K562 (cell line): ENCODE measurements at regions not wholly inside any gene's neighbourhood (a gene's known extent, or its start where the extent isn't known, plus 50 kb on each side); places are given as distances from the start of the nearest gene placed in this dataset.

Experiments
- ATAC-seq: fragments of 200-7000 bp; cut with Tn5 transposase; 3 replicates; pipeline ENCODE4 v1.9.1; 2020; ENCODE audit warnings: moderate library complexity
- BruUV-seq: library from RNA; stranded (reverse); fragments of 400-500 nt; replicated peaks from 2 replicates; lab custom pipeline; 2021; lab: Mats Ljungman, UMichigan
- CTCF ChIA-PET: fragments of 300-600 bp; formaldehyde crosslinking; extraction: SDS; loops from one replicate; lab custom pipeline; 2021; ENCODE audit warnings: low intra/inter-chr PET ratio; lab: Yijun Ruan, JAX
- POLR2A ChIA-PET: fragments of 300-600, 350-650 bp; sonication (Branson Sonifier 250); formaldehyde crosslinking; extraction: SDS; loops from one replicate; lab custom pipeline; 2021; ENCODE audit warnings: antibody characterized with exemption, inconsistent platforms; lab: Yijun Ruan, JAX
- DNase-seq, 4 experiments: peaks; one replicate each; pipeline versions ENCODE4 v3.0.0 to v3.0.0-alpha.2; 2011 to 2018; ENCODE audit warnings: low spot score in 3 of 4, mixed read lengths in 3 of 4; ENCODE audit errors: extremely low read depth in 1 of 4
- FAIRE-seq: peaks from 2 replicates; lab custom pipeline; 2011; peaks lifted over from hg19 to GRCh38; lab: Jason Lieb, UNC
- H2AFZ ChIP-seq: 2 replicates; pipeline ENCODE4 v1.6.0; 2011; ENCODE audit warnings: low read depth, low read length, control low read depth, inconsistent platforms
- H3K27ac ChIP-seq: fragments of 200-600 bp; 3 replicates; pipeline ENCODE4 v1.8.0; 2011; ENCODE audit warnings: low read depth, mild to moderate bottlenecking, control low read depth, inconsistent platforms, low read length, moderate library complexity, mixed read lengths; ENCODE audit errors: extremely low read depth
- H3K27me3 ChIP-seq, 2 experiments: fragments of 300-600 bp in 1 of 2; 2 replicates in 1 of 2; 3 replicates in 1 of 2; pipeline versions ENCODE4 v1.6.0 to v1.8.0; 2011; ENCODE audit warnings: inconsistent platforms in 2 of 2, low read length in 2 of 2, mild to moderate bottlenecking in 1 of 2, mixed read lengths in 1 of 2, moderate library complexity in 1 of 2; ENCODE audit not compliant: control insufficient read depth in 2 of 2, insufficient read depth in 2 of 2
- H3K36me3 ChIP-seq: fragments of 300-600 bp; 3 replicates; pipeline ENCODE4 v1.8.0; 2011; ENCODE audit warnings: mild to moderate bottlenecking, low read length, inconsistent platforms; ENCODE audit not compliant: control insufficient read depth, insufficient read depth
- H3K4me1 ChIP-seq, 2 experiments: fragments of 200-600 bp in 1 of 2; replicated peaks in 1 of 2; 2 replicates in 1 of 2; 3 replicates in 1 of 2; pipeline versions ENCODE4 v1.5.1 to v1.8.0; 2011; ENCODE audit warnings: inconsistent platforms in 2 of 2, low read length in 2 of 2, mild to moderate bottlenecking in 1 of 2, mixed read lengths in 1 of 2, moderate library complexity in 1 of 2; ENCODE audit not compliant: control insufficient read depth in 2 of 2, insufficient read depth in 2 of 2
- H3K4me2 ChIP-seq: 2 replicates; pipeline ENCODE4 v1.6.1; 2011; ENCODE audit warnings: low read length, control low read depth, inconsistent platforms, mixed read lengths; ENCODE audit not compliant: insufficient read depth
- H3K4me3 ChIP-seq: fragments of 200-600 bp; sonication (generic), shearing (Covaris generic); 2 replicates; pipeline ENCODE4 v1.5.1; 2016; ENCODE audit warnings: control low read depth, inconsistent platforms
- H3K79me2 ChIP-seq: fragments of 200-600 bp; 3 replicates; pipeline ENCODE4 v1.8.0; 2011; ENCODE audit warnings: low read length, inconsistent platforms; ENCODE audit not compliant: control insufficient read depth, insufficient read depth
- H3K9ac ChIP-seq, 2 experiments: 2 replicates each; pipeline versions ENCODE4 v1.6.0 to v1.6.1; 2011; ENCODE audit warnings: low read depth in 2 of 2, low read length in 2 of 2, control low read depth in 1 of 2, inconsistent platforms in 1 of 2, mild to moderate bottlenecking in 1 of 2, mixed read lengths in 1 of 2; ENCODE audit not compliant: insufficient read depth in 1 of 2
- H3K9me1 ChIP-seq: one replicate; pipeline ENCODE4 v1.6.0; 2011; ENCODE audit warnings: inconsistent platforms, mild to moderate bottlenecking, low read length, moderate library complexity; ENCODE audit not compliant: control insufficient read depth, insufficient read depth
- H3K9me3 ChIP-seq: replicated peaks from 2 replicates; pipeline ENCODE4 v1.5.1; 2011; ENCODE audit warnings: low read depth, low read length, inconsistent platforms; ENCODE audit not compliant: control insufficient read depth, insufficient read depth
- H4K20me1 ChIP-seq: replicated peaks from 2 replicates; pipeline ENCODE4 v1.6.1; 2011; ENCODE audit warnings: low read length, inconsistent platforms, mixed read lengths; ENCODE audit not compliant: control insufficient read depth, insufficient read depth
- CBFB ChIP-seq: sonication (generic); formaldehyde crosslinking; IDR thresholded peaks from 2 replicates; pipeline ENCODE4 v1.4.0; 2020; ENCODE audit warnings: mild to moderate bottlenecking, missing genetic modification reagents
- MAFG ChIP-seq: fragments of 450-650 bp; conservative IDR thresholded peaks from 2 replicates; pipeline ENCODE4 v1.6.1; 2016; ENCODE audit warnings: missing genetic modification characterization, missing compliant biosample characterization
- MAZ ChIP-seq, 2 experiments: fragments of 450-650 bp in 1 of 2; sonication (generic) in 1 of 2; formaldehyde crosslinking; IDR thresholded peaks in 1 of 2; conservative IDR thresholded peaks in 1 of 2; 2 replicates each; pipeline versions ENCODE4 v1.4.0 to v1.5.0; 2020; ENCODE audit warnings: mild to moderate bottlenecking in 1 of 2, missing genetic modification reagents in 1 of 2
- ZNF146 ChIP-seq: IDR thresholded peaks from one replicate; pipeline ENCODE4 v1.6.1; 2018; ENCODE audit warnings: missing compliant biosample characterization; ENCODE audit not compliant: unreplicated experiment
- ZNF518B ChIP-seq: fragments of 250-450 bp; sonication (Bioruptor Pico); IDR thresholded peaks from 2 replicates; pipeline ENCODE4 v1.5.0; 2021; ENCODE audit warnings: mild to moderate bottlenecking, moderate library complexity
- ZSCAN29 ChIP-seq: fragments of 450-650 bp; IDR thresholded peaks from 2 replicates; pipeline ENCODE4 v1.6.1; 2017
- WGBS: fragments of 100-300 bp; shearing (Covaris generic); methylation state at CpG from one replicate; pipeline ENCODE4 v1.1.6; 2016; ENCODE audit warnings: low coverage, mixed read lengths; ENCODE audit not compliant: insufficient coverage; ENCODE audit errors: missing lambda C conversion rate; 5-methylcytosine and 5-hydroxymethylcytosine counted together
- in situ Hi-C: fragments of 300-500 bp; cut with MboI; formaldehyde crosslinking; loops from 4 replicates; pipeline ENCODE4 v1.15.0; 2018; ENCODE audit warnings: inconsistent platforms, mixed read lengths
- intact Hi-C: fragments of 100-400 bp; cut with micrococcal nuclease; formaldehyde crosslinking; loops from 2 replicates; pipeline ENCODE4 v1.14.2; 2022

- WGBS = 3% methylated on average over 5 of the region's 5 CpGs
- intact Hi-C loops = loop anchor here (1.0 kb wide), 1 partner anchor 263 kb away; no protein-coding TSS in a partner anchor
- no peak overlapping the region for H3K9ac ChIP-seq
- in situ Hi-C loops = no loop called here
- DNase-seq (no peak), ATAC-seq (no peak), FAIRE-seq (no peak)
- H3K9me1 ChIP-seq = no peaks in the 10 kb centered on the region
- BruUV-seq = no TSS peak
- H3K27me3 ChIP-seq = peaks cover 28 to 90% of the 10 kb centered on the region in 2 experiments; a peak in 4 of 5 replicates
- no peak overlapping the region for H3K27ac ChIP-seq
- H3K79me2 ChIP-seq = no peaks in the 10 kb centered on the region
- no peaks in the 10 kb centered on the region; the same call in 1 of the 2 replicates for H4K20me1 ChIP-seq
- H3K4me3 ChIP-seq = no peak overlapping the region
- POLR2A ChIA-PET = no interaction called here
- H3K36me3 ChIP-seq = no peaks in the 10 kb centered on the region
- TF ChIP-seq ZNF146 (no peak), ZSCAN29 (no peak), MAFG (tag) (no peak), ZNF518B (CRISPR knock-in tag) (no peak), CBFB (no peak), MAZ (CRISPR knock-in tag; conservative IDR thresholded peaks at IDR 0.05 in 1 of 2, IDR thresholded peaks at IDR 0.05 in 1 of 2) (no peak)
- H3K4me2 ChIP-seq = no peak overlapping the region
- H2AFZ ChIP-seq = no peak overlapping the region
- CTCF ChIA-PET = no interaction called here
- H3K9me3 ChIP-seq = no peaks in the 10 kb centered on the region
- no peaks in the 10 kb centered on the region; a peak in 1 of 5 replicates for H3K4me1 ChIP-seq
These were observed 222.2 kb downstream of the GLI2 start for GRCh38 chr2:120957905-120958304.
